Large intestine (tissue), 3 donors: ENCODE measurements at regions not wholly inside any gene's neighbourhood (a gene's known extent, or its start where the extent isn't known, plus 50 kb on each side); places are given as distances from the start of the nearest gene placed in this dataset.

Experiments used
- DNase-seq, 2 donors: peaks; one replicate each; pipeline versions ENCODE4 v3.0.0 to v3.0.0-alpha.2; 2013
- H3K27ac ChIP-seq: one replicate; pipeline ENCODE4 v1.5.1; 2013; ENCODE audit warnings: low read length
- H3K27me3 ChIP-seq: 2 replicates; pipeline ENCODE4 v1.6.1; 2013; ENCODE audit warnings: low read length; ENCODE audit not compliant: control insufficient read depth, insufficient read depth
- H3K36me3 ChIP-seq: 2 replicates; pipeline ENCODE4 v1.6.1; 2013; ENCODE audit warnings: low read length; ENCODE audit not compliant: control insufficient read depth, insufficient read depth
- H3K4me1 ChIP-seq: one replicate; pipeline ENCODE4 v1.6.1; 2013; ENCODE audit warnings: low read length; ENCODE audit not compliant: control insufficient read depth, insufficient read depth
- H3K4me3 ChIP-seq: one replicate; pipeline ENCODE4 v1.5.1; 2013; ENCODE audit warnings: low read length
- H3K9me3 ChIP-seq: one replicate; pipeline ENCODE4 v1.6.1; 2013; ENCODE audit warnings: mild to moderate bottlenecking, low read depth, low read length, moderate library complexity; ENCODE audit not compliant: control insufficient read depth
- WGBS: methylation state at CpG from one replicate; pipeline ENCODE4 v1.1.5; 2013; ENCODE audit warnings: low lambda C conversion rate; ENCODE audit not compliant: insufficient coverage; 5-methylcytosine and 5-hydroxymethylcytosine counted together

DNA sequence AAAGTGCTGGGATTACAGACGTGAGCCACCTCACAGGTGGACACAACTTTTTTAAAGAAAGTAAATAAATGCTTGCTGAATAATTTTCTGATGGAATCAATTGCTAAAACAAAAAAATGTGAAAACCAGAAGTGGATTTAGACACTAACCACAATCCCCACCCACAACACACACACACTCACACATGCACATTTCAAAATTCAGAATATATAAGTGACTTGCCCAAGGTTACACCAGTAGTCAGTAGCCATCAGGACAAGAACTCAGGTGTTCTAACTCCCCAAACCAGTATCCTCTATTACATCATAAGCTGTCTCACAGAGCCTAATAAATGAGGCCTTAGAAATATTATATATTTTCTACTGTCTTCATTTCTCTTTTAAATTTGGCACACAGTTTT, 1923.6 kb upstream of the PIK3C3 start:
- Histone ChIP-seq H3K4me3 (no peak overlapping the region), H3K27ac (no peak overlapping the region), H3K36me3 (no peaks in the 10 kb centered on the region), H3K4me1 (no peaks in the 10 kb centered on the region), H3K9me3 (no peaks in the 10 kb centered on the region), H3K27me3 (no peaks in the 10 kb centered on the region)
- no CpG with 5 or more reads among the region's 1 CpG for WGBS
- DNase-seq: no peak

DNA sequence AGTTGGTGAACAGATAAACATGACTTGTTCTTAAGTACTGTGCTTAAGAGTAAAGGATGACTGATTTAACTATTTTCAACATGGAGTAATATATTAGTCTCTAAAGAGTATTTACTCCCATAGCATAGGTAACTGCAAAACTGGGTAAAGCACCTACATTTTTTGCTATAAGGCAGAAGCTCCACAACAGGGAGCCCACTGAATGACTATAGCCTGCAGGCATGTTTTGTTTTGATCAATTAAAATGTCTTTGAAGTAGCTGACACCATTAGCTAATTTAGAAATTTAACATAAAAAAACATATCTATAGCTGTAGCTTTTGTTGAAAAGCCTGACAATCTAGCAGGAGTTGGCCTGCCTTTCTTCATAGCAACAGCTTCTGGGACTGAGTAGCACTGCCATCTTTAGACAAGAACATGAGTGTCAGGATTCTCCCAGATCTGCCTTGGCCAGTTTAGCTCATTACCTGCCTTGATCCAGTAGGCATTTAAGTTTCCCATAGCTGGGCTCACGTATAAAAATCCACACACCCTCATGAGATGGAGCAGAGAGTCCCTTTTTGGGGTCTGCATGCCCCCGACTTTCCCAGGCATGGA, 1935.1 kb upstream of the PIK3C3 start:
- no peaks in the 10 kb centered on the region for H3K27me3 ChIP-seq
- no peaks in the 10 kb centered on the region for H3K36me3 ChIP-seq
- H3K4me1 ChIP-seq: no peaks in the 10 kb centered on the region
- H3K4me3 ChIP-seq: no peak overlapping the region
- H3K27ac ChIP-seq: no peak overlapping the region
- WGBS: 100% methylated on average over 1 of the region's 2 CpGs
- no peaks in the 10 kb centered on the region for H3K9me3 ChIP-seq
- DNase-seq: no peak

DNA sequence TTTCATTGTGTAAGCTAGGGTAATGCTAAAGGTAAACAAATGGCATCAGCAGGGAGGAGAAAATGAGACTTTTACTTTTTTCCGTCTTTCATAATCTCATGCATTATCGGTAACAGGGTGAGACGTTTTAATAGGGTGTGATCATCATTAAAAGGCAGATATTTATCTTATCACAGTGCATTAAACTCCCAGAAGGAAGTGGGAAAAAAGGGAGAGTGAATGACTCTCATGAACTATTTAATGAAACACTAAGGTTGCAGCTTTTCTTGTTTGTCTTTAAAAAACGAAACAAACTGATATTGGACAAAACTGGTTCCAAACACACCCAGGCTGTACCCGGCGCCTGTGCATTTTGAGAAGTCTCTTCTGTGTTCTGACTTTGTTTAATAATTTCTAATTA, 1936.8 kb upstream of the PIK3C3 start:
- DNase-seq: no peak
- WGBS: 53% methylated on average over 3 of the region's 6 CpGs
- no peaks in the 10 kb centered on the region for H3K36me3 ChIP-seq
- H3K4me3 ChIP-seq: no peak overlapping the region
- no peaks in the 10 kb centered on the region for H3K27me3 ChIP-seq
- no peaks in the 10 kb centered on the region for H3K9me3 ChIP-seq
- no peaks in the 10 kb centered on the region for H3K4me1 ChIP-seq
- H3K27ac ChIP-seq: no peak overlapping the region

DNA sequence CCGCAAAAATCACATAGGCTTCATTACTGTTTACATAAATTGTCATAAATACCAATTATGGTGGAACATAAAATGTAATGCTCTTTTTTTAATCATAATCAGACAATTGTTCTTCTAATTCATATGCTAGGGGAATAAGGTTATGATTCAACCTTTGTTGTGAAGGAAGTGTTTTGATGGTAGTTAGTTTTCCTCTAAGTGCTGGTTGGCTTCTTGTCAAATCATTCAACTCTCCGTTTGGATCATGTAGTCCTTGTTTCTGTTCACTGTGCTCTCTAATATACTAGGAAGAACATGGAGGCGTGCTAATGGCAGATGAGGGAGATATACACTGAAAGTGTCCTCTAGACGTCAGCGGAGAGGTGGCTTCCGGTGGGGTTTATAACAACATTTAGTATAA, 1938.0 kb upstream of the PIK3C3 start:
- 80% methylated on average over 2 of the region's 6 CpGs for WGBS

GRCh38 chr18:40016405-40016804, 1938.6 kb upstream of the PIK3C3 start:
- DNase-seq: no peak

More for the DNA sequence above, 1938.0 kb upstream of the PIK3C3 start:
- Histone ChIP-seq H3K27ac (no peak overlapping the region), H3K27me3 (no peaks in the 10 kb centered on the region), H3K4me1 (no peaks in the 10 kb centered on the region), H3K36me3 (no peaks in the 10 kb centered on the region), H3K4me3 (no peak overlapping the region), H3K9me3 (no peaks in the 10 kb centered on the region)
- DNase-seq: no peak

DNA sequence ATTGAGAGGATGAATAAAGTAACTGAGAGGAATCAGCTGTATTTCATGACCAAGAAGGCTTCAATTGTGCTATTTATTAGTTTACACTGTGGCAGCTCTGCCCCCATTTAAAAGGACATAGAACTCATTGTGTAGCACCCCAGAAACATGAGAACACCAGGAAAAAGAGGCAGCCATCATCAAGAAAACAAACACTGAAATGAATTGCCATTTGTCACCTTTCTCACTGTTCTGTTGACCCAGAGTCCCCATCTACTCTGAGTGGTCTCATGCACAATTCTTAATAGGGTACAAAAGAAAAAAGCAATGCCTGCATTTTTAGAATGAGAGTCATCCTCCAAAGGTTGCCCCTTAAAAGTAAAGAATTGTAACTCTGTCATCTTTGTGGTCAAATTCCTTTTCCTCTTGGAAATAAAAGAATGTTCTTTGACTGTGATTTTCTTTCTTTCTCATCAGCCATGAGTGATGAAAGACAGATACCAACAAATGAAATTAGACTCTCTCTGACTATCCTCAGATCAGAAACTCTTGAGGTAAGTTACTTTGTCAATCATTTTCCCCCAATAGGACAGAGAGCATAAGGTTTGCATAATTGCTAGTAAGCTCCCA, 1941.9 kb upstream of the PIK3C3 start:
- no peaks in the 10 kb centered on the region for H3K4me1 ChIP-seq
- H3K27ac ChIP-seq: no peak overlapping the region
- no peaks in the 10 kb centered on the region for H3K9me3 ChIP-seq
- no peaks in the 10 kb centered on the region for H3K27me3 ChIP-seq
- H3K36me3 ChIP-seq: no peaks in the 10 kb centered on the region
- no peak for DNase-seq
- H3K4me3 ChIP-seq: no peak overlapping the region

More at GRCh38 chr18:40016405-40016804, 1938.6 kb upstream of the PIK3C3 start:
- H3K36me3 ChIP-seq: no peaks in the 10 kb centered on the region
- H3K9me3 ChIP-seq: no peaks in the 10 kb centered on the region
- no peaks in the 10 kb centered on the region for H3K27me3 ChIP-seq
- H3K4me3 ChIP-seq: no peak overlapping the region
- WGBS: no CpG with 5 or more reads among the region's 1 CpG
- H3K27ac ChIP-seq: no peak overlapping the region
- no peaks in the 10 kb centered on the region for H3K4me1 ChIP-seq

GRCh38 chr18:40011201-40011600, 1943.8 kb upstream of the PIK3C3 start:
- Histone ChIP-seq H3K36me3 (no peaks in the 10 kb centered on the region), H3K27ac (no peak overlapping the region), H3K4me3 (no peak overlapping the region), H3K9me3 (no peaks in the 10 kb centered on the region), H3K4me1 (no peaks in the 10 kb centered on the region), H3K27me3 (no peaks in the 10 kb centered on the region)
- no CpG with 5 or more reads among the region's 1 CpG for WGBS
- DNase-seq: no peak

GRCh38 chr18:40006634-40007033, 1948.4 kb upstream of the PIK3C3 start:
- WGBS: no CpG with 5 or more reads among the region's 4 CpGs

GRCh38 chr18:40004246-40004645, 1950.8 kb upstream of the PIK3C3 start:
- Histone ChIP-seq H3K27ac (no peak overlapping the region), H3K4me1 (no peaks in the 10 kb centered on the region), H3K36me3 (no peaks in the 10 kb centered on the region), H3K27me3 (no peaks in the 10 kb centered on the region), H3K9me3 (no peaks in the 10 kb centered on the region), H3K4me3 (no peak overlapping the region)
- no CpG with 5 or more reads among the region's 3 CpGs for WGBS
- no peak for DNase-seq

More at GRCh38 chr18:40006634-40007033, 1948.4 kb upstream of the PIK3C3 start:
- H3K4me3 ChIP-seq: no peak overlapping the region
- no peaks in the 10 kb centered on the region for H3K9me3 ChIP-seq
- H3K27me3 ChIP-seq: no peaks in the 10 kb centered on the region
- no peak overlapping the region for H3K27ac ChIP-seq
- H3K36me3 ChIP-seq: no peaks in the 10 kb centered on the region
- no peak for DNase-seq
- no peaks in the 10 kb centered on the region for H3K4me1 ChIP-seq

DNA sequence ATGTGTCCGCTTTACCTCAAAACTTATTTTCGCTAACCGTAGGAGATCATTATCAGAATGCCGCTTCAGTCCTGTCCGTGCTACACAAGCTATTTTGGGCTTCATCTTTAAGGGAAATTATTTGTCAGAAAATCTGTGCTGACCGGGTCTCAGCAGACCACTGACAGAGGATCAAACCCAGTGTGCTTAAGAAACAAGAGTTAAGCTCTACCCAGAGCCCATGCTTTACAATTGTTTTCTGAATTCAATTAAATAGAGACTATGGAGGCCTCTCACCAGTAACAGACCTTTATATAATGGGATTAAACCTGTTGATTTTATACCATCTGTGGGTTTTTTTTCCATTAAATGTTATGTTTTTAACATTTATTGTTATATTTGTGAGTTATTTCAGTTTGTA, 1956.7 kb upstream of the PIK3C3 start:
- WGBS: 97% methylated on average over 5 of the region's 6 CpGs

GRCh38 chr18:39994498-39994897, 1960.5 kb upstream of the PIK3C3 start:
- no peak for DNase-seq
- WGBS: 86% methylated on average over 1 of the region's 2 CpGs
- Histone ChIP-seq H3K9me3 (no peaks in the 10 kb centered on the region), H3K27ac (no peak overlapping the region), H3K36me3 (no peaks in the 10 kb centered on the region), H3K4me1 (no peaks in the 10 kb centered on the region), H3K27me3 (no peaks in the 10 kb centered on the region), H3K4me3 (no peak overlapping the region)

More for the DNA sequence above, 1956.7 kb upstream of the PIK3C3 start:
- Histone ChIP-seq H3K4me3 (no peak overlapping the region), H3K27me3 (no peaks in the 10 kb centered on the region), H3K9me3 (no peaks in the 10 kb centered on the region), H3K27ac (no peak overlapping the region), H3K4me1 (no peaks in the 10 kb centered on the region), H3K36me3 (no peaks in the 10 kb centered on the region)
- no peak for DNase-seq
